Epithelial cell of esophagus (primary cell): ENCODE measurements at regions not wholly inside any gene's neighbourhood (a gene's known extent, or its start where the extent isn't known, plus 50 kb on each side); places are given as distances from the start of the nearest gene placed in this dataset.

ENCODE experiments used
- DNase-seq: peaks from one replicate; pipeline ENCODE4 v3.0.0; 2010; ENCODE audit warnings: low read depth
- H3K4me3 ChIP-seq: 2 replicates; pipeline ENCODE4 v1.5.1; 2011; ENCODE audit warnings: mild to moderate bottlenecking, low read length, control low read depth
- TF ChIP-seq, protein P1 (sequence below): IDR thresholded peaks from 2 replicates; pipeline ENCODE4 v1.5.1; 2011; ENCODE audit warnings: low read depth, mild to moderate bottlenecking, low read length, control low read depth, inconsistent platforms; ENCODE audit not compliant: insufficient read depth; ENCODE audit errors: missing control alignments

DNA sequence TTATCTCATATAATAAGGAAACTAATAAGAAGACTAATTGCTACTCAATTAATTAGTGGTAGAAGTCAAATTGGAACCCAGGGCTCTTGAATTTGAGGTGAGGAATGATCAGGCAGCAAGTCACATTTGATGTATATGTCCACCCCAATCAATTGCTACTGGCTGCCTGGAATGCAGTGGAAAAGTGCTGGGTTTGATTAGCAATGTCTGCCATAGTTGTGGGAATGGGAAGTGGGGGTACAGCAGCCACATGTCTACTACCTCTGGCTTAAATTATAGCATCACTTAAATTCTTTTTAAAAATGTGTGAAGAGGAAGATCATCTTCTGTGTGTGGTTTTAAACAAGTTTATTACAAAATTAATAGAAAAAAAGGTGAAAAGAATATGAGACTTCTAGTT, 50.8 kb upstream of the NAV2 start:
- no peak for DNase-seq
- H3K4me3 ChIP-seq: no peak overlapping the region
- TF ChIP-seq, protein P1, sequence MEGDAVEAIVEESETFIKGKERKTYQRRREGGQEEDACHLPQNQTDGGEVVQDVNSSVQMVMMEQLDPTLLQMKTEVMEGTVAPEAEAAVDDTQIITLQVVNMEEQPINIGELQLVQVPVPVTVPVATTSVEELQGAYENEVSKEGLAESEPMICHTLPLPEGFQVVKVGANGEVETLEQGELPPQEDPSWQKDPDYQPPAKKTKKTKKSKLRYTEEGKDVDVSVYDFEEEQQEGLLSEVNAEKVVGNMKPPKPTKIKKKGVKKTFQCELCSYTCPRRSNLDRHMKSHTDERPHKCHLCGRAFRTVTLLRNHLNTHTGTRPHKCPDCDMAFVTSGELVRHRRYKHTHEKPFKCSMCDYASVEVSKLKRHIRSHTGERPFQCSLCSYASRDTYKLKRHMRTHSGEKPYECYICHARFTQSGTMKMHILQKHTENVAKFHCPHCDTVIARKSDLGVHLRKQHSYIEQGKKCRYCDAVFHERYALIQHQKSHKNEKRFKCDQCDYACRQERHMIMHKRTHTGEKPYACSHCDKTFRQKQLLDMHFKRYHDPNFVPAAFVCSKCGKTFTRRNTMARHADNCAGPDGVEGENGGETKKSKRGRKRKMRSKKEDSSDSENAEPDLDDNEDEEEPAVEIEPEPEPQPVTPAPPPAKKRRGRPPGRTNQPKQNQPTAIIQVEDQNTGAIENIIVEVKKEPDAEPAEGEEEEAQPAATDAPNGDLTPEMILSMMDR: no peak

DNA sequence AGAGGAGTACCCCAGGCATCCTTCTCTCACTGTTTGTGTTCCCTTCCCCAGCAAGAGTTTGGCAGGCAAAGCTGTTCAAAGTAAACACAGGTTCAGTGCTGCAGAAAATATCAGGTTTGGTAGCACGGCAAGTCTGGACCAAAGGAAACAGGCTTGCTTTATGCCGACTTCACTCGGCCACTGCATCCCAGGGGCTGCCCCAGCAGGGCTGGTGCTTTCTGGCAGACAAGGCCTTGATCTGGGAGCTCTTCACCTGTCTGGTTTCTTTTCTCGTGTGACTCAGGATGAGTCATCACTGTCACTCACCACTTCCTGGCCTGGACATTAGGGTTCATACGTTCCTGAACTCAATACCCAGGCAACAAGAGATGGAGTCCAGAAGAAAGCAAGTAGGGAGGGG, 52.6 kb upstream of the NAV2 start:
- H3K4me3 ChIP-seq: no peak overlapping the region
- TF ChIP-seq, protein P1: no peak
- peak; percentile 90 for DNase-seq

DNA sequence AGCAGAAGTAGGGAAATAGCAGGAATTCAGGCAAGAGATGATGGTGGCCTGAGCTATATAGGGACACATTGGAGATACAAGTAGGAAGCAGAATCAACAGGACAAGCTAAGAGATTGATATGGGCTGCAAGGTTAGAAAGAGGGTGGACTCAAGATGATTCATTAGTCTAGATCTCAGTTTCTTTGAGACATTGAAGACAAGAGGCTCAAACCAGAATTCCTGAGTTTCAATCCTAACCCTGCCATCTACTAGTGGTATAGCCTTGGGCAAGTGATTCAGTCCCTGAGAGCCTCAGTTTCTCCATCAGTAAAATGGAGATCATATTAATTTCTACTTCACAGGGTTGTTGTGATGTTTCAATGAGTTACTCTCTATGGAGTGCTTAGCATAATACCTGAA, 53.1 kb upstream of the NAV2 start:
- H3K4me3 ChIP-seq: no peak overlapping the region
- TF ChIP-seq, protein P1: no peak
- no peak for DNase-seq

DNA sequence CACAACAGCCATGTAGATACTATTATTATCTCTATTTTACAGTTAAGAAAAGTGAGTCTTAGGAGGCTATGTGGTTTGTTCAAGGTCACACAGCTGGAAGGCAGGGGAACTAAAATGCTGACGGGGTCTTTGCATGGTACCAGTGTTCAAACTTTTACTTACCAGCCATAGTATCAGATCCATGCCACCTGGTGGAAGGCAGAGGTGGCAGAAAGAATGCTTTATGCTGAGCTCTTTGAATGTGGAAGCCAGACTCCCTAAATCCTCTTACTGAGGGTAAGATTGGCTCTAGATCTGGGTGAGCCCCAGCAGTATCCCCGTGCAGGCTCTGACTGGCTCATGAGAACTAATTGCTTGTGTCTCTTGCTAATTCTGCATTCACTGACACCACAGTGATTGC, 54.3 kb upstream of the NAV2 start:
- no peak overlapping the region for H3K4me3 ChIP-seq
- DNase-seq: no peak
- TF ChIP-seq, protein P1: peak; percentile 21

DNA sequence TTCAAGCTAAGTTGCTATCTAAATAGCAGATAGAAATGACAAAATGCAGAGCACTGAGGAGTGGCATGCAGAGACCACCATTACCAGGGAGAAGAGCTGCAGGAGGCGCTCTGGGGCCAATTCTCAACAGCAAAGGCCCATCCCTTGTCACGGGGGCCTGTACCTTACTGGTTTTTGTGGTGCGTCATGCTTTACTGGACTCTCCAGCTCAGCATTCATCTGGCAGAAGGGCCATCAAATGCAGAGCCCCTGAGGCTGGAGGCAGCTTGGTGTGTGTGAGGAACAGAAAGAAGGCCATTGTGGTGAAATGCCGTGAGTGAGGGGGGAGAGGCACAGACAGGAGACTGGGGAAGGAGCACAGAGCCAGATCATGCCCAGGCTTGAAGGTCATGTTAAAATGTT, 56.5 kb upstream of the NAV2 start:
- DNase-seq: peak; percentile 36
- H3K4me3 ChIP-seq: no peak overlapping the region
- TF ChIP-seq, protein P1: no peak

DNA sequence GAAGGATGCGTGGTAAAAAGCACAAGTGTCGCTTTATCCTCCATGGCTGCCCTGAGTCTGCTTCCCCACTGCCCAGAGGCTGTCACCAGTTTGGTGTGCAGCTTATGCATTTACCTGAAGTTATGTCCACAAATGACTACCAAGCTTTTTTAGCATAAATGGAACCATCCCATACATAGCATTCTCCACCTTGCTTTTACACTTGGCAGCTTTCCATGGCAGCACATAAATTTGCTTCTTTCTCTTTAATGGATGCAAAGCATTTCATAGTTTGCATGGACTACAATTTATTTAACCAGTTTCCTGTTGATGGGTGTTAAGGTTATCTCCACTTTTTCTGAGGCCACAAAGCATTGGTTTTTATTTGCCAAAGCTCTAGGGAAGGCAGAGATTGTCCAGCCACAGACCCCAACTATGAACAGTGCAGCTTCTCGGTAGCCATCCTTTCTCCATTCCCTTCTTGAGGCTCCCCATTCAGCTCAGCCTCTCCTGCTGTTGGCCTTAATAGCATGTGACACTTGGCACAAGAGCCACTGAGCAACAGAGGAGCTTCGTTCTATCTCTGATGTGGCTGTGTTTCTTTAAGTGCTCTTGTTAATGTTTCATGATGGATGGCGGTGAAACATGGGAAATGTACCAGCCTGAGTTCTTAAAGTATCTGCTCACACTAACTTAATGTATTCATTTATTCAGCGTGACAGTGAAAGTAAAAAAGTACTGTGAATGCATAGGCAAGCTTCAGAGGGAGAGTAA, 59.8 kb upstream of the NAV2 start:
- H3K4me3 ChIP-seq: no peak overlapping the region
- TF ChIP-seq, protein P1: no peak
- no peak for DNase-seq

DNA sequence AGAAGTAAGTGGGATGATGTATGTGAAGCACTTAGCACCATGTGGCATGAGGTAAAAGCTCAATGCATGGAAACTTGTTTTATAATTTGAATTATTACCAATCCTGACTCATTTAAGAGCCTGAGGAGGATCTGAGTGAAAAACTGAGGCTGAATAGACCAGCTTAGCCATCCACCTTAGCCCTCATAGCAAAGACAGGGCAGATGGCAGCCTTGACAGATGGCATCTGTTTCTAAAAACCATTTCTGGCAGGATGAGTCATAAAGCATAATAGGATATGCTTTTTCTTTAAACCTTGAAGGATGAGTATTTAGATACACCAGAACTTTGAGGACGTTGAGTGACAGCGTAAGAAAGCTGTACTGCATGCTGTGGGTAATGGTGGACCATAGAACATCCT, 61.0 kb upstream of the NAV2 start:
- no peak for DNase-seq
- TF ChIP-seq, protein P1: no peak
- H3K4me3 ChIP-seq: no peak overlapping the region
